Upper lobe of left lung (tissue), 4 donors: ENCODE measurements at regions not wholly inside any gene's neighbourhood (a gene's known extent, or its start where the extent isn't known, plus 50 kb on each side); places are given as distances from the start of the nearest gene placed in this dataset.

Source experiments
- EP300 ChIP-seq, 4 donors: sonication (generic); formaldehyde crosslinking; IDR thresholded peaks; one replicate each; pipeline ENCODE4 v1.5.1; 2017; ENCODE audit warnings: antibody characterized with exemption in 4 of 4, control low read depth in 2 of 4
- POLR2A ChIP-seq, 4 donors: fragments of 450-650 bp; IDR thresholded peaks; one replicate each; pipeline ENCODE4 v1.5.1; 2016 to 2017; ENCODE audit warnings: antibody characterized with exemption in 4 of 4, mild to moderate bottlenecking in 2 of 4
- POLR2AphosphoS5 ChIP-seq, 2 donors: sonication (generic); formaldehyde crosslinking; IDR thresholded peaks; one replicate each; pipeline ENCODE4 v1.5.1; 2017; ENCODE audit warnings: antibody characterized with exemption in 2 of 2
- TF ChIP-seq, protein P1 (sequence below), 6 experiments: fragments of 450-650 bp in 4 of 6; fragments of 200-600 bp in 2 of 6; sonication (generic) in 2 of 6; IDR thresholded peaks; one replicate each; pipeline ENCODE4 v1.5.1; 2016 to 2019; ENCODE audit warnings: antibody characterized with exemption in 6 of 6

DNA sequence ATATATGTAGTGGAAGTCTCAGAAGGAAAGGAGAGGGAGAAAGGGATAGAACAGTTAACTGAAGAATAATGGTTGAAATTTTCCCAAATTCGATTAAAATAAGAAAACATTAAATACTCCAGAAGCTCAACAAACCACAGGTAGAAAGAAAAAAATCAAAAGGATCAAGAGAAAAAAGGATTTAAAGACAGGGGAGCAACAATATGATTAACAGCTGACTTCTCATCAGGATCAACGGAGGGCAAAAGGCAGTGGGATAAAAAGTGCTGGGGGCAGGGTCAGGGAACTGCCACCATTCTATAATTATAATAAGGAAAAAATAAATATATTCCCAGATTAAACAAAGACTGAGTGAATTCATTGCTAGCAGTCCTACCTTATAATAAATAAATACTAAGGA is 55.3 kb downstream of the CDKN2C start:
- TF ChIP-seq, protein P1, sequence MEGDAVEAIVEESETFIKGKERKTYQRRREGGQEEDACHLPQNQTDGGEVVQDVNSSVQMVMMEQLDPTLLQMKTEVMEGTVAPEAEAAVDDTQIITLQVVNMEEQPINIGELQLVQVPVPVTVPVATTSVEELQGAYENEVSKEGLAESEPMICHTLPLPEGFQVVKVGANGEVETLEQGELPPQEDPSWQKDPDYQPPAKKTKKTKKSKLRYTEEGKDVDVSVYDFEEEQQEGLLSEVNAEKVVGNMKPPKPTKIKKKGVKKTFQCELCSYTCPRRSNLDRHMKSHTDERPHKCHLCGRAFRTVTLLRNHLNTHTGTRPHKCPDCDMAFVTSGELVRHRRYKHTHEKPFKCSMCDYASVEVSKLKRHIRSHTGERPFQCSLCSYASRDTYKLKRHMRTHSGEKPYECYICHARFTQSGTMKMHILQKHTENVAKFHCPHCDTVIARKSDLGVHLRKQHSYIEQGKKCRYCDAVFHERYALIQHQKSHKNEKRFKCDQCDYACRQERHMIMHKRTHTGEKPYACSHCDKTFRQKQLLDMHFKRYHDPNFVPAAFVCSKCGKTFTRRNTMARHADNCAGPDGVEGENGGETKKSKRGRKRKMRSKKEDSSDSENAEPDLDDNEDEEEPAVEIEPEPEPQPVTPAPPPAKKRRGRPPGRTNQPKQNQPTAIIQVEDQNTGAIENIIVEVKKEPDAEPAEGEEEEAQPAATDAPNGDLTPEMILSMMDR (IDR thresholded peaks at IDR 0.05) = no peak
- TF ChIP-seq POLR2AphosphoS5 (IDR thresholded peaks at IDR 0.05) (no peak), EP300 (IDR thresholded peaks at IDR 0.05) (no peak), POLR2A (IDR thresholded peaks at IDR 0.05) (no peak)
